Kidney epithelial cell (primary cell): ENCODE measurements at regions not wholly inside any gene's neighbourhood (a gene's known extent, or its start where the extent isn't known, plus 50 kb on each side); places are given as distances from the start of the nearest gene placed in this dataset.
"Not testable (repeated sequence)": the region's sequence is repeated elsewhere in the genome, so short reads cannot be mapped to it uniquely, and the experiment has no call there.

Experiments
- DNase-seq: peaks from one replicate; pipeline ENCODE4 v3.0.0-alpha.2; 2010; ENCODE audit warnings: low read depth
- H3K27me3 ChIP-seq: 2 replicates; pipeline ENCODE4 v1.6.0; 2011; ENCODE audit warnings: low read length; ENCODE audit not compliant: control insufficient read depth, insufficient read depth
- H3K36me3 ChIP-seq: 2 replicates; pipeline ENCODE4 v1.5.1; 2011; ENCODE audit warnings: low read length; ENCODE audit not compliant: control insufficient read depth, insufficient read depth
- H3K4me3 ChIP-seq: 2 replicates; pipeline ENCODE4 v1.5.1; 2011; ENCODE audit warnings: low read depth, mild to moderate bottlenecking, control low read depth, low read length
- TF ChIP-seq, protein P1 (sequence below): IDR thresholded peaks from 2 replicates; pipeline ENCODE4 v1.5.1; 2011; ENCODE audit warnings: mild to moderate bottlenecking, moderate library complexity, low read length, control low read depth, inconsistent platforms; ENCODE audit not compliant: insufficient read depth, poor library complexity, severe bottlenecking

DNA sequence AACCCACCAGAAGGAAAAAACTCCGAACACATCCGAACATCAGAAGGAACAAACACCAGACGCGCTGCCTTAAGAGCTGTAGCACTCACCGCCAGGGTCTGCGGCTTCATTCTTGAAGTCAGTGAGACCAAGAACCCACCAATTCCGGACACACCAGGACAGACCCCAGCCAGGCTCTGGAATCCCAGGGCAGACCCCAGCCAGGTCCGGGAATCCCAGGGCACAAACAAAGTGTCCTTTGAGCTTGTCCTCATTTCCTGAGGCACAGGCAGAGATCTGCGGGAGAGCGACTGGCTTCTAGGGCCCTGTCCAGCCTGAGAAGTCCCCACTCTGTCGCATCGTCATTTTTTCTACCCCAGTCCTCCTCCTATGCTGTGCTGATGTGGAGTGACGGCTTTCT, 461.1 kb downstream of the ACTL7B start:
- TF ChIP-seq, protein P1, sequence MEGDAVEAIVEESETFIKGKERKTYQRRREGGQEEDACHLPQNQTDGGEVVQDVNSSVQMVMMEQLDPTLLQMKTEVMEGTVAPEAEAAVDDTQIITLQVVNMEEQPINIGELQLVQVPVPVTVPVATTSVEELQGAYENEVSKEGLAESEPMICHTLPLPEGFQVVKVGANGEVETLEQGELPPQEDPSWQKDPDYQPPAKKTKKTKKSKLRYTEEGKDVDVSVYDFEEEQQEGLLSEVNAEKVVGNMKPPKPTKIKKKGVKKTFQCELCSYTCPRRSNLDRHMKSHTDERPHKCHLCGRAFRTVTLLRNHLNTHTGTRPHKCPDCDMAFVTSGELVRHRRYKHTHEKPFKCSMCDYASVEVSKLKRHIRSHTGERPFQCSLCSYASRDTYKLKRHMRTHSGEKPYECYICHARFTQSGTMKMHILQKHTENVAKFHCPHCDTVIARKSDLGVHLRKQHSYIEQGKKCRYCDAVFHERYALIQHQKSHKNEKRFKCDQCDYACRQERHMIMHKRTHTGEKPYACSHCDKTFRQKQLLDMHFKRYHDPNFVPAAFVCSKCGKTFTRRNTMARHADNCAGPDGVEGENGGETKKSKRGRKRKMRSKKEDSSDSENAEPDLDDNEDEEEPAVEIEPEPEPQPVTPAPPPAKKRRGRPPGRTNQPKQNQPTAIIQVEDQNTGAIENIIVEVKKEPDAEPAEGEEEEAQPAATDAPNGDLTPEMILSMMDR, result no peak
- Histone ChIP-seq H3K36me3 (no peaks in the 10 kb centered on the region), H3K4me3 (no peak overlapping the region), H3K27me3 (no peaks in the 10 kb centered on the region)
- DNase-seq, result no peak

DNA sequence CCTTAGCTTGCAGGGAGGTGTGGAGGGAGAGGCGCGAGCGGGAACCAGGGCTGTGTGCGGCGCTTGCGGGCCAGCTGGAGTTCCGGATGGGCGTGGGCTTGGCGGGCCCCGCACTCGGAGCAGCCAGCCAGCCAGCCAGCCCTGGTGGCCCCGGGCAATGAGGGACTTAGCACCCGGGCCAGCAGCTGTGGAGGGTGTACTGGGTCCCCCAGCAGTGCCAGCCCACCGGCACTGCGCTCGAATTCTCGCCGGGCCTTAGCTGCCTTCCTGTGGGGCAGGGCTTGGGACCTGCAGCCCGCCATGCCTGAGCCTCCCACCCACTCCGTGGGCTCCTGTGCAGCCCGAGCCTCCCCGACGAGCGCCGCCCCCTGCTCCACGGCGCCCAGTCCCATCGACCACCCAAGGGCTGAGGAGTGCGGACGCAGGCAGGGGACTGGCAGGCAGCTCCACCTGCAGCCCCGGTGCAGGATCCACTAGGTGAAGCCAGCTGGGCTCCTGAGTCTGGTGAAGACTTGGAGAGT, 462.2 kb downstream of the ACTL7B start:
- H3K27me3 ChIP-seq, H3K4me3 ChIP-seq, H3K36me3 ChIP-seq, DNase-seq: not testable (repeated sequence)

DNA sequence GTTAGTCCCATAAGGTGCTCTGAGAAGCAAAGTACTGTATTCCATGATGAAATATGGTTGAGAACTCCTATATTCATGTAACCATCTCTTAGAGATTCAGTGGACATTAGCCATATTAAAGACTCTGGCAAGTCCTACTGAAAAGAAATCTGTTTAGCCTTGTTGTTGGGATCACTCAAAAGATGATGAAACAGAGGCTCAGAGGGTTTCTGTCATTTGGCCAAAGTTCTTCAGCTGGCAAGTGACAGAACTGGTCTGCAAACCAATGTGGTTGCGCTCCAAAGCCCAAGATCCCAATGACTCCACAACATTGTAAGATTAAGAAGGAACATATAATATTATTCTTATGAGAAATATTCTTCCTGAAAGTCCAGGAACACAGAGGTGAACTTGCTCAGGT, 462.9 kb downstream of the ACTL7B start:
- H3K36me3 ChIP-seq, result no peaks in the 10 kb centered on the region
- H3K4me3 ChIP-seq, result no peak overlapping the region
- no peak for DNase-seq
- TF ChIP-seq, protein P1, result no peak
- H3K27me3 ChIP-seq, result no peaks in the 10 kb centered on the region

DNA sequence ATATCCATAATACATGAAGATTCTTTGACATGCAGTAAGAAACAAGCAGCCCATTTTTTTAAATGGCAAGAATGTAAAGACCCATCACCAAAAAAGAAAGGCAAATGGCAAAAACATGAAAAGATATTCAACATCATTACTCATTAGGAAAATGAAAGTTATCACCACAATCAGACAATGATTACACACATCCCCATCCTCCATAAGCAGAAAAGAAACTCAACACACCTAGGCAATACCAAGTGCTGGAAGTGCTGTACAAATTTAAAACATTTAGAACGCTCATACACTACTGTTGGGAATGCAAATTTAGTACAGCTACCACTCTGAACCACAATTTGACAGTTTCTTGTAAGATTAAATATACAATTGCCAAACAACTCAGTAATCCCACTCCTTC, 466.7 kb downstream of the ACTL7B start:
- no peak for DNase-seq

DNA sequence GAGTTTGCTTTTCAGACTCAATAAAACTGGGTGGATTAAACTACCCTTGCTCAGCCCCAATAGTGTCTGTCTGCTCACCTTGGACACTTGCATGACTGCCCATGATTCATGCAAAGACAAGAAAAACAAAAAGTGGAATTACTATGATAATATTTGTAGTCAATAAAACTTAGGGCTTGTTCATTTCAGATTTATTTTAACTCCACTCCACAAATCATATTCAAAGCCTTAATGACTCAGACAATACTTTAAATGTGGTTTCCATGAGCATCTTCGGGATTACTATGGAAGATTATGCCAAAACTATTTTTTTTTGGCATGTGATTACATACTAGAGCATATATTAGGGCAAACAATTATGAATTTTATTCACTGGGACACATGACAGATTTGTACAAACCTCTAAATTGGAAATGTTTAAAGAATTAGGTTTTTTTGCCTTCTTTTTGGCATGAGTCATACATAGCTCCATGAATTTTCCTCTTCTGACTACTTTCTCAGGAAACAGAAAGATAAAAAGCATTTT, 468.9 kb downstream of the ACTL7B start:
- H3K36me3 ChIP-seq, result no peaks in the 10 kb centered on the region
- peak; percentile 9 for DNase-seq
- TF ChIP-seq, protein P1, result no peak
- no peaks in the 10 kb centered on the region for H3K27me3 ChIP-seq
- H3K4me3 ChIP-seq, result no peak overlapping the region

More for the DNA sequence above, 466.7 kb downstream of the ACTL7B start:
- Histone ChIP-seq H3K27me3 (no peaks in the 10 kb centered on the region), H3K36me3 (no peaks in the 10 kb centered on the region), H3K4me3 (no peak overlapping the region)
- TF ChIP-seq, protein P1, result no peak

DNA sequence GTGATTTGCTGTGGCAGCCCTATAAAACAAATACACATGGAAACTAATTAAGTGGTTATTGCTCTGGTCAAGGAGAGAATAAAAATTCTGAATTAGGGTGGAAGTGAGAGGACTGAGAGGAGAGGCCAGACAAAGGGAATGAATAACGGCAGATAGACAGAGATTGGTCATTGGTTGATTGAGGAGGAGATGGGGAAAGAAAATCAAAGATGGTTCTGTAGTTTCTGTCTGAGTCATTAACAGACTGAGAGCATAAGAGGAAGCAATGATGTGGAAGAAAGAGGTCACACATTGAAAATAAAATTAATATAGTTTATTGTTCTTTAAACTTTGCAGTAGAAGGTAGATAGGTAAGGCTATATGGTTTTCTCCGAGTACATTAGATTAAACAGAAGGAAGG, 469.8 kb downstream of the ACTL7B start:
- H3K36me3 ChIP-seq, result no peaks in the 10 kb centered on the region
- TF ChIP-seq, protein P1, result no peak
- H3K27me3 ChIP-seq, result no peaks in the 10 kb centered on the region
- no peak overlapping the region for H3K4me3 ChIP-seq
- no peak for DNase-seq
